Fibroblast of gingiva (primary cell): ENCODE measurements at regions not wholly inside any gene's neighbourhood (a gene's known extent, or its start where the extent isn't known, plus 50 kb on each side); places are given as distances from the start of the nearest gene placed in this dataset.
"Not testable (repeated sequence)": the region's sequence is repeated elsewhere in the genome, so short reads cannot be mapped to it uniquely, and the experiment has no call there.

ENCODE experiments used
- DNase-seq: peaks from one replicate; pipeline ENCODE4 v3.0.0-alpha.2; 2011; ENCODE audit warnings: low read depth

- DNase-seq, result no peak
Observed at GRCh38 chr16:86888231-86889053, 310.1 kb downstream of the FOXL1 start.

- DNase-seq, result not testable (repeated sequence)
Observed at GRCh38 chr16:86889054-86889366, 310.7 kb downstream of the FOXL1 start.

DNA sequence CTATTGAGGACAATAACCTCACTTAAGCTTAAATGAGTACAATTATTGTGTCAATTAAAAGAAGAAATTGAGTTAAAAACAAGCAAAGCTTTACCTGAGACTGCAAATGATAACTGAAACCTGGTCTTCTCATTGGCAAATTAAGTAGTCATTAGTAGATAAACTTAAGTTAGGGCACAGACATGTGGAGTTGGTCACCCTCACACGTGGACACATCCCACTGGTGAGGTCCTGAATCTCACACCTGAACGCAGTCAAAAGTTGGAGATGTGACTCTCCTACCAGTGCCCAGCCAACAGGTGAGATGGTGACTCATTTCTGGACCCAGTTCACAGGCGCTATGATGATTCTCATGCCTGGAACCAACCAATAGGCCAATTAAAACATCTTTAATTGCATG lies 311.6 kb downstream of the FOXL1 start:
- DNase-seq, result no peak

- no peak for DNase-seq
Observed at GRCh38 chr16:86891121-86891520, 312.8 kb downstream of the FOXL1 start.

DNA sequence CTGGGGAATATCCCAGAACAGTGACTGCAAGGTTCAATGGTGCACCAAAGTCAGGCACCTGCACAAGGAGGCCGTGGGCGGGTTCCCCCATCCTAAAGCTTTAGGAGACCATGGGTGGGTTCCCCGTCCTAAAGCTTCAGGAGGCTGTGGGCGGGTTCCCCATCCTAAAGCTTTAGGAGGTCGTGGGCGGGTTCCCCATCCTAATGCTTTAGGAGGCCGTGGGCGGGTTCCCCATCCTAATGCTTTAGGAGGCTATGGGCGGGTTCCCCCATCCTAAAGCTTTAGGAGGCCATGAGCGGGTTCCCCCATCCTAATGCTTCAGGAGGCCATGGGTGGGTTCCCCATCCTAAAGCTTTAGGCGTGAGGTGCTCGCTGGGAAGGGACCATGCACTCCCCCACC lies 313.3 kb downstream of the FOXL1 start:
- no peak for DNase-seq

GRCh38 chr16:86892509-86892908 lies 314.2 kb downstream of the FOXL1 start:
- no peak for DNase-seq

DNA sequence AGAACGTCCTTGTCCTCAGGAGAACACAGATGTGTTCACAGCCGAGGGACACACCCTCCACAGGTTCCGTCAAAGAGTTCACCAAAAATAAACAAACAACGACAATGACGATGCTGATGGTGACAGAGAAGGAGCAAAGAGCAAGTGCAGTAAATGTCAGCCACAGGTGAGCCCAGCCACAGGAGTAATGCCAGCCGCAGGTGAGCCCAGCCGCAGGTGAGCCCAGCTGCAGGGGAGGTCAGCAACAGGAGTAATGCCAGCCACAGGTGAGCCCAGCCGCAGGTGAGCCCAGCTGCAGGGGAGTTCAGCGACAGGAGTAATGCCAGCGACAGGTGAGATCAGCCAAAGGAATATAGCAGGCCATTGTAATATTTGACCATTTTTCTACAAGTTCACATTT lies 315.2 kb downstream of the FOXL1 start:
- no peak for DNase-seq

GRCh38 chr16:86894029-86894567 lies 315.7 kb downstream of the FOXL1 start:
- DNase-seq, result no peak

- DNase-seq, result no peak
Observed at GRCh38 chr16:86894925-86895324, 316.6 kb downstream of the FOXL1 start.

DNA sequence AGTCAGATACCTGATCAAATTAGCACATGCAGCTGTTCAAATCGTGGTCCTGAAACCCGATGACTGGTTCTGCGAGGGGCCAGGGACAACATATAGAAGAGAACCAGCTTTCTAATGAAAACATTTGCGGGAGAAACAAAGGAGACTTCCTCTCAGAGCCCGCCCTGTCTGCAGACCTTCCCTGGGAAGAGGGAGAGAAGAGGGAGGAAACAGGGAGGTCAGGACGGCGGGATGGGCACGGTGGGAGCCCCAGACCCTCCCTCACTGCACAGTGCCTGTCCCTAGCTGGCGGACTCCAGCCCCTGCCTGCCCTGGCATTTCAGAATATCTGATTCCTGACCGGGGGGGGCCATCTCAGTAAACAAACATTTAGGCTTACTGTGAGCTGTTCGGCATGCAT lies 317.3 kb downstream of the FOXL1 start:
- DNase-seq, result no peak

- no peak for DNase-seq
Observed at GRCh38 chr16:86896976-86897375, 318.6 kb downstream of the FOXL1 start.

DNA sequence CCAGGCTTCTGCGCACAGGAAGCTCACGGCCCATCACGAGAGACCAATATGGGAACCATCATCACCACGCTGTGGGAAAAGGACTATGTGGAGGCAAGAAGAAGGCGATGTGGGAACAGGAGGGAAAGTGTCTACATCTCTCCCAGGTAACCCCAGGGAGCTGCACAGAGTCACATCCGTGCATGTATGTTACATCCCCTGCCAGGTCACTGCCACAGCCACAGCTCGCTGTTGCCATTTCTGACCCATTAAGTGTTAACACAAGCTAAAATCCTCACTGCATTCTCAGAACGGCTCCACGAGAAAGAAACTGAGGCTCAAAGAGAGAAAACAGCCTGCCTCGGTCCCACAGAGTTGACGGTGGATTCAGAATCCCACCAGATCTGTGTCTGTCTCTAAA lies 319.1 kb downstream of the FOXL1 start:
- no peak for DNase-seq

GRCh38 chr16:86898386-86898785 lies 320.0 kb downstream of the FOXL1 start:
- DNase-seq, result no peak

- no peak for DNase-seq
Observed at GRCh38 chr16:86899151-86899550, 320.8 kb downstream of the FOXL1 start.

GRCh38 chr16:86899757-86900156 lies 321.4 kb downstream of the FOXL1 start:
- no peak for DNase-seq

DNA sequence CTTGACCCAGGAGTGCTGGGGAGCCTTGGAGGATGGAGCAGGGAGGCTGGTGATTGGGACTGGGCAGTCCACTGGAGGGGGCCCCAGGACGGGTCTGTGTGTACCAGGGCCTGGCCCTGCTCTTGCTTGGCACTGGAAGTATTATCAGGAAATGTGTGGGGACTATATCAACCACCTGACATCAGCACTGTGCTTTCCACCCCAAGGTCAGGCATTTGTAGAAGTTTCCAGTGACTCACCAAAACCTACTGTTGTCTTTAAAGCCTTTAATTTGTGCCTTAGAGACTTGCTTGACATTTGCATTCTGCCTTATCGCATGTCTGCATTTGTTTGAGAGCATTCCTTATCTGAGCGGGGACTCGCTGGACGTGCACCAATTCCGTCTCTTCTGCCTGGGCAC lies 323.1 kb downstream of the FOXL1 start:
- peak; percentile 6 for DNase-seq

DNA sequence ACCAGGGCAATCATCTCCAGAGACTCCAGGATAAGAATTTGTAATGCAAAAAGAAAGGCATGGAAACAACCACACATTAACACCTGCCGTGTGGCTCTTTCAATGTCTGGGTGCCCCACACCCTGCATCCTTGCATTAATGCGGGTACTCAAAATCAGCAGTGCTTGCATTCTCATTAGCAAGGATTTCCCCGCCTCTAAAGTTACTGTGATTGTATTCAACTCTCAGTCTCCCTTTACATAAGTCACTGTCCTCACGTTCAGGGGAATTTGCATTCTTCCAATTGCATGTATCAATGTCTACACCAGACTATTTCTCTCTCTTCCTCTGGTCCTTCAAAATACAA lies 324.3 kb downstream of the FOXL1 start:
- DNase-seq, result no peak

DNA sequence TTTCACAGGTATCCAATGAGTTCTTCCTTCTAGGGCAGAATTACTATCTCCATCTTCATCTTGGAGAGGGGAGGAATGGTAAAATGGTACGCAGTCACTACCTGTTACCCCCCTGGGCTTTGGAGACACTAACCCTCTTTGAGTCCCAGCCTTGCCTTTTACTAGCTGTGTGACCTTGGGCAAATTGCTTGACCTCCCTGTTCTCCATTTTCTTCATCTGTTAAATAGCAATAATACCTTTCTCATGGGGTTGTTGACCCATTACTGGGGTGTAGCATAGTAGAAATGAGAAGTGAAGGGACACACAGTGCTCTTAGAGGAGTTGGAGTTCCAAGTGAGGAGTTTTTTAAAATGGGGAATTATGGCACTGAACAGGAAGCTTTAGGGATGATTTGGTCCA lies 324.7 kb downstream of the FOXL1 start:
- no peak for DNase-seq

DNA sequence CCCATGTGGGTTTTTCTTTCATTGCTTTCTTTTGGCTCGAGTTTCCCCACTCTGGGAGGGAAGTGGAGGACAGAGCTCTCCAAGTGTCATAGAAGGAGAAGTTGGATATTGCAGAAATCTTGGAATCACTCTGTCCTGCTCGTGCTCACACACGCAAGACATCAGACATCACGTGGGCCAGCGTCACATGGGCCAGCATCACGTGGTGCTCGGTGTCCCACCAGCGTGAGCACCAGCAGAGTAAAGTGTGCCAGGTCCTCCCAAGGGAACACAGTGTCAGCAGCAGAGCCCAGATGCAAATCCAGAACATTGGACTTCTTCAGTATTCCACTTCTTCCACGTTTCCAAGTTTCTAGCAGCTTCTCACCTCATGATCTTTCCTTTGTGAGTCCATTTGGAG lies 327.0 kb downstream of the FOXL1 start:
- no peak for DNase-seq

DNA sequence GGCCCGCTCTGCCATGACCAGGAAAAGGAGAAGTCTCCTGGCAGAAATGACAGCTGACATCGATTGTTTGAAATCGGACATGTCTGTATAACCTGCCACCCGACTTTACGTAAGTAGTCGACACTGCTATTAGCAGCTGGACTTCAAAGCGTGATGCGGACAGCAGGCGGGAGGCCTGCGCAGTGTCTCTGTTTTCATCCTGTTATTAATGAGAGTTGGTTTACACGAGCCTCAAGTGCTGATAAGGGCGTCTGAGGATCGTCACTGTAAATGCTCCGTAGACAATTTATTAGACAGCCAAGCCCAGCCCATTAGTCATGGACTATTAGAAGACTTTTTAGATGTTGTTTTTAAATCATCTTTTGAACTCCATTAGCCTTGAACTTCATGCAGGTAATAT lies 328.3 kb downstream of the FOXL1 start:
- no peak for DNase-seq

DNA sequence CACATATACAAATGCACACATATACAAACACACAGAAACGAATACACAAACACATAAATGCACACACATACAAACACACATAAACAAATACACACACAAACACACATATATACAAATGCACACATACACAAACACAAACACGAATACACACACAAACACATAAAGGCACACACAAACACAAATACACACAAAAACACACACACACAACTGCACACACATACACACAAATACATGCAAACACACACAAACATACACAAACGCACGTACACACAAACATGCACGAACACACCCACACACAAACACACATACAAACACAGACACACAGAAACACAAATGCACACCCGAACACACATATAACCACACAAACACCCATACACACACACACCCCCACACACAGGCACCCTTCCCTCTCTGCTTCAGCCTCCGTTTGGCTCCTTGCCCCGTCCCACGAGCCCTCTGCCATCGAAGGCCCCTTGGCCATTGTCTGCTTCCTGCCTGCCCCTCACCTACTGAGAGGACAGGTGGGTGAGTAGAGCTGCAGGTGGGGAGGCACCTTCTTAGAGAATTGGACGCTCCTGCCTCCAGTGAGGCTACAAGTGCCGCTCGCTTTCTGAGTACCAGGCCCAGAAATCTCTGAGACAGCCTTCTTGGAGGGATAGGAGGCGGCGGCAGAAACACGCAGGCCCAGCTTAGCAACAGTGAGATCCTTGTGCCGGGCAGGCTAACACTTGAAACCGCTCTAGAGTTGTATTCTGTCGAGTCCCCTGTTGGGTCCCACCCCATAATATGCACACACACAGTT lies 331.2 kb downstream of the FOXL1 start:
- DNase-seq, result no peak

GRCh38 chr16:86910161-86910769 lies 331.9 kb downstream of the FOXL1 start:
- DNase-seq, result no peak

GRCh38 chr16:86911437-86911958 lies 333.1 kb downstream of the FOXL1 start:
- no peak for DNase-seq
